Upper lobe of right lung (tissue), 1 donor: ENCODE measurements at regions not wholly inside any gene's neighbourhood (a gene's known extent, or its start where the extent isn't known, plus 50 kb on each side); places are given as distances from the start of the nearest gene placed in this dataset.
A peak's percentile ranks its signal among the peaks of the same experiment; 100 is the strongest.
"Not testable (repeated sequence)": the region's sequence is repeated elsewhere in the genome, so short reads cannot be mapped to it uniquely, and the experiment has no call there.

Experiments
- ATAC-seq: fragments of 200-7000 bp; cut with Tn5 transposase; one replicate; pipeline ENCODE4 v1.9.1; 2020; ENCODE audit warnings: mild to moderate bottlenecking, moderate library complexity
- DNase-seq: peaks from one replicate; pipeline ENCODE4 v3.0.0-alpha.2; 2020
- H3K27ac ChIP-seq: fragments of 200-600 bp; one replicate; pipeline ENCODE4 v1.8.0; 2022
- H3K27me3 ChIP-seq: fragments of 200-600 bp; one replicate; pipeline ENCODE4 v1.8.0; 2022; ENCODE audit warnings: mild to moderate bottlenecking
- H3K36me3 ChIP-seq: fragments of 200-600 bp; one replicate; pipeline ENCODE4 v1.8.0; 2022
- H3K4me1 ChIP-seq: fragments of 200-600 bp; one replicate; pipeline ENCODE4 v1.8.0; 2022
- H3K4me3 ChIP-seq: fragments of 200-600 bp; one replicate; pipeline ENCODE4 v1.8.0; 2022; ENCODE audit warnings: mild to moderate bottlenecking
- H3K9me3 ChIP-seq: fragments of 200-600 bp; one replicate; pipeline ENCODE4 v1.8.0; 2022
- CTCF ChIP-seq: fragments of 200-600 bp; IDR thresholded peaks from one replicate; pipeline ENCODE4 v1.8.0; 2022; ENCODE audit warnings: antibody characterized with exemption
- intact Hi-C: fragments of 100-400 bp; cut with DNase I; formaldehyde crosslinking; loops from one replicate; pipeline ENCODE4 v1.11.0; 2022
- donor health status: DM: no; HTN: yes; CAD: no; lungs with severe emphysema.

DNA sequence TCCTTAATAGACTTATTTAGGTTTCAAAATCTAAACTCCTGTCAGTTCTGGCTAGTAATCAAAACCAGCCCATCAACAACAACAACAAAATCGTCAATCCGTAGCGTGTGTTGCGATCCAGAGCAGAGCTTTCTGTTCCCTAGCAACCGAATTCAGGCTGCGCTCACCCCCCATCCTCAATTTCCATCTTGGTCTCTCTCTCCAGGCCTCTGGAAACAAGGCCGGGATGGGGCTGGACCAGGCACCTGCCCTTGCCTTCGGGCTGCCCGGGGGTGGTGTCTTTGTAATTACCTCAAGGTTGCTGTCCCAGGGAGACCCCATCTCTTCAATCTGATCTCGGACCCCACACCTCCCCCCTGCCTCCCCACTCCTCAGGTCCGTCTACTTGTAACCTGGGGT, 1341.5 kb downstream of the BRD1 start:
- intact Hi-C loops, result no loop called here
- TF ChIP-seq CTCF, result no peak
- H3K4me3 ChIP-seq, result no peak overlapping the region
- H3K27ac ChIP-seq, result no peak overlapping the region
- no peaks in the 10 kb centered on the region for H3K4me1 ChIP-seq
- ATAC-seq (no peak), DNase-seq (peak; percentile 51)
- H3K9me3 ChIP-seq, result no peaks in the 10 kb centered on the region
- H3K36me3 ChIP-seq, result no peaks in the 10 kb centered on the region
- peaks cover 48% of the 10 kb centered on the region for H3K27me3 ChIP-seq

- H3K27me3 ChIP-seq, result peaks cover 41% of the 10 kb centered on the region
- peak; percentile 44 for DNase-seq
- no peak overlapping the region for H3K27ac ChIP-seq
- no peak for ATAC-seq
- intact Hi-C loops, result no loop called here
- H3K4me3 ChIP-seq, result no peak overlapping the region
- no peaks in the 10 kb centered on the region for H3K4me1 ChIP-seq
- no peaks in the 10 kb centered on the region for H3K36me3 ChIP-seq
- no peaks in the 10 kb centered on the region for H3K9me3 ChIP-seq
- TF ChIP-seq CTCF, result no peak
Measured at GRCh38 chr22:48485149-48486133, 1342.2 kb downstream of the BRD1 start.

DNA sequence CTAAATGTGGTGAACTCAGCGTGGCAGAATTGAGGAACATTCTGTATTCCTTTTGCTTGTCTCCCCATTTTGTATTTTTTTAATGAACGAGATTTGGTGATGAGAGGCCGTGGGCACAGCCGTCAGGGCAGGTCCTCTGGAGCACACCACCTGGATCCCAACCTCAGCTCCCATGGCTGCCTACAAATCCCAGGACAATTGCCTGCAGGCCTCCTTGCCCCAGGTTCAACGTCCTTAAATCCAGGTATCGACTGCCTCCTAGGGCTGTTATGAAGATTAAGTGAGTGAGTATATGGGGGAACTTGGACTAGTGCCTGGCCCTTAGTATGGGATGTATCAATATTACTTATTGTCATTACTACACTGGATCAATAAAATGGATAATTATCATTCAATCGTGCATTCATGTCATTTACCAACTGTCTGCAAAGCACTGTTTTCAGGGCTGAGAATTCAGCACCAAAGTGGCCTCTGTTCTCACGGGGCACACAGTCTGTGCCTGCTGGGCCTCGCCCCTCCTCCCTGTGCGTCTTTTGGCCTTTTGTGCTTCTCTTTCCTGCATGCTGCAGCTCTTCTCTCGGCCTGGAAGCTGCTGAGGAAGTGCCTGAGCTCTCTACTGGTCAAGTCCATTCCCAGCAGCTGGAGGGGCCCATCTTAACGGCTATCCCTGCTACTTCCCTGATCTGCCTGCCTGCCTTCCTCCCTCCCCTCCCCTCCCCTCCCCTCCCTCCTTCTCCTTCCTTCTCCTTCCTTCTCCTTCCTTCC, 1343.7 kb downstream of the BRD1 start:
- no peak for ATAC-seq

DNA sequence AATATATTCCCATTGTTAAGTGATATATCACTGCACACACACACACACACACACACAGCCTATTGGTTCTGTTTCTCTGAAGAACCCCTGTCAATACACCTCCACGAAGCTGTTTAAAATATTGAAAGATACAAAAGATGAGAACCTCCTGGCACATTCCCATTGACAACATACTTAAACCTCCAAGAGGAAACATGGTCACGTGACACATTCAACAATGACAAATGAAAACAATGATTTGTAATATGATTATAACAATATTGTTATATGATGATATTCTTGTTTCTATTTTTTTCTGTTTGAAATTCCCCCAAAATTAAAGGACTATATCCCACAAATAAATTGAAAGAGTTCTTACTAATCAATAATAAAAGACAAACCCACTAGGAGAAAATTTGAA, 1344.9 kb downstream of the BRD1 start:
- Histone ChIP-seq H3K9me3 (no peaks in the 10 kb centered on the region), H3K4me1 (no peaks in the 10 kb centered on the region), H3K27ac (no peak overlapping the region), H3K36me3 (no peaks in the 10 kb centered on the region), H3K27me3 (peaks cover 19% of the 10 kb centered on the region), H3K4me3 (no peak overlapping the region)
- ATAC-seq (no peak), DNase-seq (no peak)
- TF ChIP-seq CTCF, result no peak
- intact Hi-C loops, result no loop called here

More for the DNA sequence above, 1343.7 kb downstream of the BRD1 start:
- Histone ChIP-seq H3K4me3 (no peak overlapping the region), H3K4me1 (no peaks in the 10 kb centered on the region), H3K9me3 (no peaks in the 10 kb centered on the region), H3K27ac (no peak overlapping the region), H3K36me3 (no peaks in the 10 kb centered on the region), H3K27me3 (peaks cover 31% of the 10 kb centered on the region)
- intact Hi-C loops, result no loop called here
- TF ChIP-seq CTCF, result no peak
- DNase-seq, result peak; percentile 30

DNA sequence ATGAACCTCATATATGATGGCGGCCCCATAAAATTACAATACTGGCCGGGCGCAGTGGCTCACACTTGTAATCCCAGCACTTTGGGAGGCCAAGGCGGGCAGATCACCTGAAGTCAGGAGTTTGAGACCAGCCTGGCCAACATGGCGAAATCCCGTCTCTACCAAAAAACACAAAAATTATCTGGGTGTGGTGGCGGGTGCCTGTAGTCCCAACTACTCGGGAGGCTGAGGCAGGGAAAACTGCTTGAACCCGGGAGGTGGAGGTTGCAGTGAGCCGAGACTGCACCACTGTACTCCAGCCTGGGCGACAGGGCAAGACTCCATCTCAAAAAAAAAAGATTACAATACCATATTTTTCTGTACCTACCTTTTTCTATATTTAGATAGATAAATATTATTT, 1345.5 kb downstream of the BRD1 start:
- ATAC-seq, intact Hi-C loops, DNase-seq, H3K27ac ChIP-seq, H3K9me3 ChIP-seq, H3K4me3 ChIP-seq, H3K4me1 ChIP-seq, H3K36me3 ChIP-seq: not testable (repeated sequence)
- H3K27me3 ChIP-seq, result peaks cover 13% of the 10 kb centered on the region

GRCh38 chr22:48481748-48482147, 1345.9 kb downstream of the BRD1 start:
- Histone ChIP-seq H3K27me3 (peaks cover 9% of the 10 kb centered on the region), H3K9me3 (no peaks in the 10 kb centered on the region), H3K4me3 (no peak overlapping the region), H3K27ac (no peak overlapping the region), H3K36me3 (no peaks in the 10 kb centered on the region), H3K4me1 (no peaks in the 10 kb centered on the region)
- ATAC-seq (no peak), DNase-seq (no peak)
- no peak for TF ChIP-seq CTCF
- intact Hi-C loops, result no loop called here
